Common myeloid progenitor, CD34-positive (primary cell): ENCODE measurements at regions not wholly inside any gene's neighbourhood (a gene's known extent, or its start where the extent isn't known, plus 50 kb on each side); places are given as distances from the start of the nearest gene placed in this dataset.

Source experiments
- CTCF ChIA-PET: fragments of 350-600 bp; sonication (Branson Sonifier 250); formaldehyde crosslinking; loops from one replicate; lab custom pipeline; 2021; ENCODE audit warnings: antibody characterized with exemption; lab: Charles Lee
- POLR2A ChIA-PET: fragments of 350-600 bp; sonication (Branson Sonifier 250); formaldehyde crosslinking; loops from one replicate; lab custom pipeline; 2021; ENCODE audit warnings: antibody characterized with exemption; lab: Charles Lee
- DNase-seq, 3 donors: peaks; one replicate each; pipeline versions ENCODE4 v3.0.0 to v3.0.0-alpha.2; 2013
- H3K27ac ChIP-seq, 2 experiments: 1 replicate in 1 of 2; 2 replicates in 1 of 2; pipeline ENCODE4 v1.7.0; 2013; ENCODE audit warnings: inconsistent platforms in 2 of 2, low read length in 2 of 2, mild to moderate bottlenecking in 2 of 2, low read depth in 1 of 2, moderate library complexity in 1 of 2; ENCODE audit not compliant: severe bottlenecking in 2 of 2, insufficient read depth in 1 of 2, poor library complexity in 1 of 2
- H3K27me3 ChIP-seq, 5 experiments: replicated peaks in 2 of 5; 1 replicate in 3 of 5; 2 replicates in 2 of 5; pipeline versions ENCODE4 v1.6.1 to v1.7.0; 2013; ENCODE audit warnings: low read length in 4 of 5, mild to moderate bottlenecking in 2 of 5, moderate library complexity in 2 of 5, inconsistent platforms in 1 of 5; ENCODE audit not compliant: insufficient read depth in 5 of 5, control insufficient read depth in 4 of 5
- H3K36me3 ChIP-seq, 4 experiments: 1 replicate in 2 of 4; 2 replicates in 2 of 4; pipeline versions ENCODE4 v1.6.1 to v1.7.0; 2013; ENCODE audit warnings: low read length in 3 of 4, control low read depth in 1 of 4, mild to moderate bottlenecking in 1 of 4; ENCODE audit not compliant: control insufficient read depth in 4 of 4, insufficient read depth in 4 of 4
- H3K4me1 ChIP-seq, 4 experiments: 1 replicate in 3 of 4; 2 replicates in 1 of 4; pipeline versions ENCODE4 v1.6.1 to v1.7.1; 2013; ENCODE audit warnings: low read length in 3 of 4, mild to moderate bottlenecking in 3 of 4, control low read depth in 1 of 4, inconsistent platforms in 1 of 4, moderate library complexity in 1 of 4; ENCODE audit not compliant: control insufficient read depth in 4 of 4, insufficient read depth in 4 of 4; ENCODE audit errors: control extremely low read depth in 1 of 4
- H3K4me3 ChIP-seq, 7 experiments: 1 replicate in 4 of 7; 2 replicates in 3 of 7; pipeline versions ENCODE4 v1.5.1 to v1.7.0; 2013; ENCODE audit warnings: mild to moderate bottlenecking in 7 of 7, low read length in 6 of 7, moderate library complexity in 6 of 7, inconsistent platforms in 2 of 7, low read depth in 2 of 7, control low read depth in 1 of 7; ENCODE audit not compliant: insufficient read depth in 4 of 7, control insufficient read depth in 1 of 7; ENCODE audit errors: extremely low read depth in 1 of 7
- H3K9me3 ChIP-seq, 5 experiments: 1 replicate in 4 of 5; 2 replicates in 1 of 5; pipeline versions ENCODE4 v1.6.1 to v1.7.1; 2013; ENCODE audit warnings: low read length in 4 of 5, mild to moderate bottlenecking in 2 of 5, inconsistent platforms in 1 of 5, low read depth in 1 of 5, moderate library complexity in 1 of 5; ENCODE audit not compliant: control insufficient read depth in 4 of 5, insufficient read depth in 2 of 5; ENCODE audit errors: control extremely low read depth in 1 of 5
- WGBS: methylation state at CpG from one replicate; pipeline ENCODE4 v1.1.5; 2013; ENCODE audit not compliant: insufficient coverage; 5-methylcytosine and 5-hydroxymethylcytosine counted together

- ChIA-PET CTCF (no interaction called here), POLR2A (no interaction called here)
- Histone ChIP-seq H3K27ac (no peak overlapping the region), H3K4me3 (no peak overlapping the region), H3K9me3 (no peaks in the 10 kb centered on the region), H3K36me3 (no peaks in the 10 kb centered on the region), H3K27me3 (no peaks in the 10 kb centered on the region), H3K4me1 (no peaks in the 10 kb centered on the region)
- no peak for DNase-seq
- WGBS = 34% methylated on average over 3 of the region's 4 CpGs
Observed at GRCh38 chr17:10888858-10889257, 51.0 kb upstream of the PIRT start.
